ENCODE measurements at regions not wholly inside any gene's neighbourhood (a gene's known extent, or its start where the extent isn't known, plus 50 kb on each side); places are given as distances from the start of the nearest gene placed in this dataset.
"Not testable (repeated sequence)": the region's sequence is repeated elsewhere in the genome, so short reads cannot be mapped to it uniquely, and the experiment has no call there.

GRCh38 chr13:80083081-80083852 lies 257.7 kb downstream of the SPRY2 start:
- no peak for DNase-seq (ENCODE audit: low read depth, low spot score)

- no peak for DNase-seq (ENCODE audit: low read depth, low spot score)
Measured at GRCh38 chr13:80082396-80083080, 258.4 kb downstream of the SPRY2 start.

GRCh38 chr13:80074811-80075210 lies 266.1 kb downstream of the SPRY2 start:
- DNase-seq (ENCODE audit: low read depth, low spot score), result no peak

GRCh38 chr13:80074143-80074752 lies 266.7 kb downstream of the SPRY2 start:
- DNase-seq (ENCODE audit: low read depth, low spot score), result no peak

GRCh38 chr13:80072231-80072630 lies 268.7 kb downstream of the SPRY2 start:
- no peak for DNase-seq (ENCODE audit: low read depth, low spot score)

GRCh38 chr13:80070024-80070703 lies 270.8 kb downstream of the SPRY2 start:
- no peak for DNase-seq (ENCODE audit: low read depth, low spot score)

GRCh38 chr13:80069374-80069773 lies 271.6 kb downstream of the SPRY2 start:
- no peak for DNase-seq (ENCODE audit: low read depth, low spot score)

- DNase-seq (ENCODE audit: low read depth, low spot score), result no peak
Measured at GRCh38 chr13:80065996-80066395, 274.9 kb downstream of the SPRY2 start.

GRCh38 chr13:80062416-80062815 lies 278.5 kb downstream of the SPRY2 start:
- DNase-seq (ENCODE audit: low read depth, low spot score), result not testable (repeated sequence)

GRCh38 chr13:80059789-80060188 lies 281.1 kb downstream of the SPRY2 start:
- no peak for DNase-seq (ENCODE audit: low read depth, low spot score)

GRCh38 chr13:80058626-80059025 lies 282.3 kb downstream of the SPRY2 start:
- DNase-seq (ENCODE audit: low read depth, low spot score), result no peak

GRCh38 chr13:80055847-80056246 lies 285.1 kb downstream of the SPRY2 start:
- no peak for DNase-seq (ENCODE audit: low read depth, low spot score)

- no peak for DNase-seq (ENCODE audit: low read depth, low spot score)
Measured at GRCh38 chr13:80054806-80055205, 286.1 kb downstream of the SPRY2 start.

GRCh38 chr13:80052286-80052685 lies 288.6 kb downstream of the SPRY2 start:
- no peak for DNase-seq (ENCODE audit: low read depth, low spot score)

GRCh38 chr13:80050252-80050651 lies 290.7 kb downstream of the SPRY2 start:
- no peak for DNase-seq (ENCODE audit: low read depth, low spot score)

- peak; percentile 56 for DNase-seq (ENCODE audit: low read depth, low spot score)
Measured at GRCh38 chr13:80048802-80049201, 292.1 kb downstream of the SPRY2 start.

GRCh38 chr13:80048030-80048429 lies 292.9 kb downstream of the SPRY2 start:
- no peak for DNase-seq (ENCODE audit: low read depth, low spot score)

GRCh38 chr13:80047406-80047805 lies 293.5 kb downstream of the SPRY2 start:
- no peak for DNase-seq (ENCODE audit: low read depth, low spot score)

- no peak for DNase-seq (ENCODE audit: low read depth, low spot score)
Measured at GRCh38 chr13:80040981-80041317, 300.0 kb downstream of the SPRY2 start.

GRCh38 chr13:80040196-80040980 lies 300.5 kb downstream of the SPRY2 start:
- no peak for DNase-seq (ENCODE audit: low read depth, low spot score)

GRCh38 chr13:80039000-80039399 lies 301.9 kb downstream of the SPRY2 start:
- DNase-seq (ENCODE audit: low read depth, low spot score), result no peak

- no peak for DNase-seq (ENCODE audit: low read depth, low spot score)
Measured at GRCh38 chr13:80038371-80038770, 302.6 kb downstream of the SPRY2 start.

Measured in ELF-1 (cell line).